BLaER1 treated with 17β-estradiol and CSF1 and Interleukin-3, amounts not matched to agents 10 nM and 100 nM (cell line): ENCODE measurements at regions not wholly inside any gene's neighbourhood (a gene's known extent, or its start where the extent isn't known, plus 50 kb on each side); places are given as distances from the start of the nearest gene placed in this dataset.
"Not testable (repeated sequence)": the region's sequence is repeated elsewhere in the genome, so short reads cannot be mapped to it uniquely, and the experiment has no call there.

Experiments
- H3K27ac ChIP-seq, 11 experiments: shearing (Covaris generic); formaldehyde crosslinking; 2 replicates each; pipeline ENCODE4 v1.8.1; 2022
- H3K27me3 ChIP-seq, 11 experiments: shearing (Covaris generic); formaldehyde crosslinking; 2 replicates each; pipeline ENCODE4 v1.8.1; 2022
- H3K36me3 ChIP-seq, 11 experiments: shearing (Covaris generic); formaldehyde crosslinking; 2 replicates each; pipeline ENCODE4 v1.8.1; 2022
- H3K4me1 ChIP-seq, 10 experiments: shearing (Covaris generic); formaldehyde crosslinking; 2 replicates each; pipeline ENCODE4 v1.8.1; 2022
- H3K4me2 ChIP-seq, 11 experiments: shearing (Covaris generic); formaldehyde crosslinking; 2 replicates each; pipeline ENCODE4 v1.8.1; 2022
- H3K4me3 ChIP-seq, 10 experiments: shearing (Covaris generic); formaldehyde crosslinking; 2 replicates each; pipeline ENCODE4 v1.8.1; 2022
- H3K9ac ChIP-seq, 11 experiments: shearing (Covaris generic); formaldehyde crosslinking; 2 replicates each; pipeline ENCODE4 v1.8.1; 2022
- H3K9me3 ChIP-seq, 11 experiments: shearing (Covaris generic); formaldehyde crosslinking; replicated peaks in 1 of 11; 2 replicates each; pipeline ENCODE4 v1.8.1; 2022
- H4K20me1 ChIP-seq, 11 experiments: shearing (Covaris generic); formaldehyde crosslinking; 2 replicates each; pipeline ENCODE4 v1.8.1; 2022
- Cebpa-rat ChIP-seq, 11 experiments: shearing (Covaris generic); IDR thresholded peaks; 2 replicates each; pipeline ENCODE4 v1.8.1; 2022

DNA sequence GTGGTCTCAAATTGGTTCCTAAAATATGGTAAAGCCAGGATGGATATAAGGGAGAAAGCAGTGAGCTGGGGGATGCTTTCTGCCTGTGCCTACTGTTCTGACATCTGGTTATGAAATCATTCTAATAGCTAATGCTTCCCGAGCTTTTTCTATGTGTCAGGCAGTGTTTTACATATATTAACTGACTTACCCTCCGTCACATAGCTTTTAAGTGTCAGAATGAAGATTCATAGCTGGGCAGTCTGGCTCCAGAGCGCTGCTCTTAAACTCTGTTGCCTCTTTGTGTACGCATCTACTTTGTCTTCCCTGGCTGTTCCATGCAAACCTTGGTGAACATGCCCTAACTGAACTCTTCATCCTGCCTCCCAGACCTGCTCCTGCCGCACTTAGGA is 195.7 kb downstream of the LPIN1 start:
- H4K20me1 ChIP-seq, result no peaks in the 10 kb centered on the region
- no peak overlapping the region for H3K27ac ChIP-seq
- H3K4me1 ChIP-seq, result peaks cover 11 to 43% (median 18%) of the 10 kb centered on the region in 10 experiments; a peak in 19 of 20 replicates
- peaks cover 25 to 69% (median 50%) of the 10 kb centered on the region in 11 experiments for H3K9me3 ChIP-seq
- H3K4me2 ChIP-seq, result peak overlapping the region in 1 of 11 experiments; percentile 33; a peak in 2 of 22 replicates
- H3K36me3 ChIP-seq, result peaks cover 0 to 2% (median 0%) of the 10 kb centered on the region in 11 experiments; a peak in 2 of 22 replicates
- no peak overlapping the region for H3K9ac ChIP-seq
- no peaks in the 10 kb centered on the region for H3K27me3 ChIP-seq
- no peak overlapping the region for H3K4me3 ChIP-seq
- no peak for TF ChIP-seq Cebpa-rat (IDR thresholded peaks at IDR 0.05)

DNA sequence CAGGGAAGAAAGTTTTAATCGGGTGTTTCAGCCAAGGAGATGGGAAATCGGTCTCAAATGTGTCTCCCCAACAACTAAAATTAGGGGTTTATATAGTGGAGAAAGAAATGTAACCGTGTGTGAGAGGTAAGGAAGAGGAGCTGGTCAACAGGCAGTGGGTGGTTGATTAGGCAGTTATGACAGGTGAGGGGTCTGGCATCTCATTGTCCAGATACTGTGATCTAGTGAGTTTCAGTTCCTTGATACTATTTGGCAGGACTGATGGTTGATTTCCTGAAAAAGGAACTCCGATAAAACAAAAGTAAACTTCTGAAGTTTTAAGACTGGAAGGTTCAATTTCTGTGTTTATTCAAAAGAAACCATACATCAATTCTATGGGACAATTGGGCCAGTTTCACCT is 197.9 kb downstream of the LPIN1 start:
- Histone ChIP-seq H3K36me3 (peaks cover 0 to 6% (median 0%) of the 10 kb centered on the region in 11 experiments; a peak in 4 of 22 replicates), H3K4me2 (peak overlapping the region in 7 of 11 experiments; percentile 5 to 86 (median 75); a peak in 10 of 22 replicates), H3K4me3 (no peak overlapping the region), H3K4me1 (peaks cover 17 to 64% (median 34%) of the 10 kb centered on the region in 10 experiments), H3K27me3 (no peaks in the 10 kb centered on the region), H3K9ac (no peak overlapping the region), H3K27ac (peak overlapping the region in 9 of 11 experiments; percentile 3 to 92 (median 71); a peak in 14 of 22 replicates), H4K20me1 (no peaks in the 10 kb centered on the region), H3K9me3 (peaks cover 35 to 73% (median 51%) of the 10 kb centered on the region in 11 experiments)
- no peak for TF ChIP-seq Cebpa-rat (IDR thresholded peaks at IDR 0.05)

DNA sequence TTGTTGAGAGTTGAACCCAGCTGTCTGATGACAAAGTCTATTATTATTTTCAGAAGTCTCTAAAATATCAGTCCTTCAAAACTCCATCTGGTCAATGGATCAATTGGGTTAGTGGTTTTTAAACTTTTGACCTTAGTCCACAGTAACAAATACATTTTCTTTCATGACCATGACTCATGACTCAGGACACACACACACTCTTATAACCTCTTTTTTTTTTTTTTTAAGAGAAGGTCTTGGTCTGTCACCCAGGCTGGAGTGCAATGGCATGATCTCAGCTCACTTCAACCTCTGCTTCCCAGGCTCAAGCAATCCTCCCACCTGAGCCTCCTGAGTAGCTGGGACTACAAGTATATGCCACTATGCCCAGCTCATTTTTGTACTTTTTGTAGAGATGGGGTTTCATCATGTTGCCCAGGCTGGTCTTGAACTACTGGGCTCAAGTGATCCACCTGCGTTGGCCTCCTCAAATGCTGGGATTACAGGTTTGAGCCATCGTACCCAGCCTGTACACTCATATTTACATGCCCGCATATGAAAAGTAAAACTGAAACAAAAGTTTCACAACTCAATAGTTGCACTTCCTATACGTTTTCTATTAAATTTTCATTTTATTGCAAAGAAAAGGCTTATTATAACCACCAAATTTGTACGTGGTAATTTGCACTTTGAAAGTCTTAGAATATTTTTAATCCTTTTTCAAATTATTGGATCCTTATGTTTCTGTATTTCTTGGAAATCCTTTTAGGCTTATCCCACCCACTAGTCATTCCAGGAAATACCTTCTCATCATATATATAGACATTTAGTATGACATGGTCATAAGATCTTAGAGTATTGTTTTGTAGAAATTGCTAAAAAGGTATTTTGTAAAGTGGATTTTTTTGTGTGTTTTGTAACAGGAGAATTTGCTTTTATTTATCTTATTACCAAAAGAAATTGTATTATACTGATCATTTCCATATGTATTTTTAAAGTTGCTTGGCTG is 199.0 kb downstream of the LPIN1 start:
- Histone ChIP-seq H3K9me3 (peaks cover 35 to 73% (median 51%) of the 10 kb centered on the region in 11 experiments), H3K27me3 (no peaks in the 10 kb centered on the region), H3K4me2 (peak overlapping the region; percentile 49 to 86 (median 74)), H3K36me3 (peaks cover 0 to 6% (median 0%) of the 10 kb centered on the region in 11 experiments; a peak in 4 of 22 replicates), H3K4me1 (peaks cover 28 to 76% (median 43%) of the 10 kb centered on the region in 10 experiments), H3K27ac (peak overlapping the region; percentile 17 to 92 (median 68); a peak in 19 of 22 replicates), H3K4me3 (peak overlapping the region in 2 of 10 experiments; percentile 13 to 35; a peak in 5 of 20 replicates), H4K20me1 (no peaks in the 10 kb centered on the region), H3K9ac (peak overlapping the region in 4 of 11 experiments; percentile 10 to 47 (median 34); a peak in 4 of 22 replicates)
- TF ChIP-seq Cebpa-rat (IDR thresholded peaks at IDR 0.05), result peak in 2 of 11 experiments; percentile 10 to 26; a peak in 2 of 22 replicates

DNA sequence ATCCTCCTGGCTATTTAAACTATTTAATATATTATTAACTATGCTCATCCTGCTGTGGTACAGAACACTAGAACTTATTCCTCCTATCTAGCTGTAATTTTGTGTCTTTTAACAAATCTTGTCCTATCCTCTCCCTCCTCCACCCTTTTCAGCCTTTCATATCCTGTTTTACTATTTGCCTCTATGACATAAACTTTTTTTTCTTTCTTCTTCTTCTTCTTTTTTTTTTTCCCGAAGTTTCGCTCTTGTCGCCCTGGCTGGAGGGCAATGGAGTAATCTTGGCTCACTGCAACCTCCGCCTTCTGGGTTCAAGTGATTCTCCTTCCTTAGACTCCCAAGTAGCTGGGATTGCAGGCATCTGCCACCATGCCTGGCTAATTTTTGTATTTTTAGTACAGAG is 201.5 kb downstream of the LPIN1 start:
- no peaks in the 10 kb centered on the region for H3K27me3 ChIP-seq
- no peak for TF ChIP-seq Cebpa-rat (IDR thresholded peaks at IDR 0.05)
- peaks cover 43 to 86% (median 61%) of the 10 kb centered on the region in 10 experiments for H3K4me1 ChIP-seq
- peak overlapping the region in 2 of 10 experiments; percentile 18 to 25; a peak in 3 of 20 replicates for H3K4me3 ChIP-seq
- peaks cover 29 to 56% (median 44%) of the 10 kb centered on the region in 11 experiments for H3K9me3 ChIP-seq
- H3K4me2 ChIP-seq, result peak overlapping the region in 10 of 11 experiments; percentile 2 to 51 (median 31); a peak in 10 of 22 replicates
- H3K27ac ChIP-seq, result peak overlapping the region in 9 of 11 experiments; percentile 84 to 94 (median 91); a peak in 18 of 22 replicates
- H4K20me1 ChIP-seq, result no peaks in the 10 kb centered on the region
- H3K36me3 ChIP-seq, result peaks cover 0 to 6% (median 0%) of the 10 kb centered on the region in 11 experiments; a peak in 3 of 22 replicates
- peak overlapping the region in 3 of 11 experiments; percentile 10 to 49 (median 23); a peak in 5 of 22 replicates for H3K9ac ChIP-seq

DNA sequence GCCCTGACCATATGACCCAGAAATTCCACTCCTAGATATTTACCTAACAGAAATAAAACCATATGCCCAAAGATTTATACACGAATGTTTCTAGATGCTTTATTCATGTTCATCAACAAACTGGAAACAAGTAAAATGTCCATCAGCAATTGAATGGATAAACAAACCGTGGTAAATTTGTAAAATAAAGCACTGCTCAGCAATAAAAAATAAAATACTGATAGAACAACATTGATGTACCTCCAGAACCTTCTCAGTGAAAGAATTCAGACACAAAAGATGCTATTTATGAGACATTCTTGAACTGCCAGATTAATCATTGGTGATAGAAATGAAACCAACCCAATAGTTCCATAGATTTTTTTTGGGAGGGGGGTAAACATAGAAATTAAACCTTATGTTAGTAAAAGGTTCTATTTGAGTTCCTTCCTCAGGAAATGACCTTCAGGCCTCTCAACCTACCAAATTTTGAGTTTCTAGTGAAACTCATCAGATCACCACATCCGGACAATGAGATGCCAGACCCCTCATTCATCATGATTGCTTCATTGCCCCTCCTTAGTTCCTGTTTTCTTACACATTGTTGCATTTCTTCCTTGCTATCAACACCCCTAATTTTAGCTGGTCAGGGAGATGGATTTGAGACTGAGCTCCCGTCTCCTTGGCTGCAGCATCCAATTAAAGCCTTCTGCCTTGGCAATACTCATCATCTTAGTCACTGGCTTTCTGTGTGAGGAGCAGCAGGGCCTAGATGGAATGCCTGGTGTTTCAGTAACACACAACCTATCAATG is 203.5 kb downstream of the LPIN1 start:
- Histone ChIP-seq H3K27ac (peak overlapping the region in 10 of 11 experiments; percentile 54 to 94 (median 91); a peak in 21 of 22 replicates), H4K20me1 (no peaks in the 10 kb centered on the region), H3K36me3 (peaks cover 0 to 15% (median 6%) of the 10 kb centered on the region in 11 experiments; a peak in 6 of 22 replicates), H3K4me2 (peak overlapping the region; percentile 44 to 78 (median 66)), H3K9me3 (peaks cover 39 to 56% (median 47%) of the 10 kb centered on the region in 11 experiments), H3K4me1 (peaks cover 35 to 85% (median 70%) of the 10 kb centered on the region in 10 experiments), H3K9ac (peak overlapping the region in 9 of 11 experiments; percentile 57 to 75 (median 65); a peak in 18 of 22 replicates), H3K4me3 (peak overlapping the region in 4 of 10 experiments; percentile 15 to 29 (median 20); a peak in 5 of 20 replicates), H3K27me3 (no peaks in the 10 kb centered on the region)
- TF ChIP-seq Cebpa-rat (IDR thresholded peaks at IDR 0.05), result peak; percentile 34 to 99 (median 97); a peak in 20 of 22 replicates

DNA sequence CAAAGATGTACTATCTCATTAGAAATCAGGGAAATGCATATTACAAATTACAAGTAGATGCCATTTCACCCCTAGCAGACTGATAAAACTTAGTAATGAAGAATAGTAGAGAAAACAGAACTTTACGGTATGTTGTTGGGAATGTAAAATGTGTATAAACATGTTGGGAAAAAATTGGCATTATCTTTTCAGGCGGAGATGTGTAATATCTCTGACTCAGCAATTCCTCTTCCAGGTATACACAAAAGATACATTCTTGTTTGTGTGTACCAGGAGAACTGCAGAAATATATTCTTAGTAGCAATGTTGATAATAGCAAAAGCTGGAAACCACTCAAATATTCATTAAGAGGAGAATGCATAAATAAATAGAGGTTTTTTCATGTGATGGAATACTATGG is 204.5 kb downstream of the LPIN1 start:
- no peak for TF ChIP-seq Cebpa-rat (IDR thresholded peaks at IDR 0.05)
- Histone ChIP-seq H3K27ac (peak overlapping the region in 9 of 11 experiments; percentile 84 to 94 (median 91); a peak in 18 of 22 replicates), H3K4me1 (peaks cover 35 to 85% (median 72%) of the 10 kb centered on the region in 10 experiments), H3K9ac (peak overlapping the region in 6 of 11 experiments; percentile 21 to 74 (median 58); a peak in 10 of 22 replicates), H3K27me3 (no peaks in the 10 kb centered on the region), H4K20me1 (no peaks in the 10 kb centered on the region), H3K9me3 (peaks cover 39 to 59% (median 48%) of the 10 kb centered on the region in 11 experiments), H3K36me3 (peaks cover 0 to 15% (median 6%) of the 10 kb centered on the region in 11 experiments; a peak in 6 of 22 replicates), H3K4me2 (peak overlapping the region in 10 of 11 experiments; percentile 10 to 78 (median 64); a peak in 17 of 22 replicates), H3K4me3 (no peak overlapping the region)

DNA sequence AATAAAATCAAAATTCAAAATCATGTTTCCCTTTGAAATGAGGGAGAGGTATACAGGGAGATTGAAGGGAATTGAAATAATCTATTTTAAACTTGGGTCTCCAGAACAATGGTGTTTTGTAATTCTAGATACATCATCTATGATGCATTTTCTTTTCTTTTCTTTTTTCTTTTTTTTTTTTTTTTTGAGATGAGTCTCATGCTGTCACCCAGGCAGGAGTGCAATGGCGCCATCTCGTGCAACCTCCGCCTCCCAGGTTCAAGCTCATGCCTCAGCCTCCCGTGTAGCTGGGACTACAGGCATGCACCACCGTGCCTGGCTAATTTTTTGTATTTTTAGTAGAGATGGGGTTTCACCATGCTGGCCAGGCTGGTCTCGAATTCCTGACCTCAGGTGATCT is 205.1 kb downstream of the LPIN1 start:
- H3K4me1 ChIP-seq, result peaks cover 38 to 86% (median 76%) of the 10 kb centered on the region in 10 experiments
- not testable (repeated sequence) for H3K4me3 ChIP-seq, H3K27me3 ChIP-seq, H4K20me1 ChIP-seq
- H3K9me3 ChIP-seq, result peaks cover 41 to 57% (median 50%) of the 10 kb centered on the region in 11 experiments
- 0 out of 22 replicates have a peak overlapping the region, but pooled peaks of 2 of the 11 experiments have one; percentile 5 to 50 for H3K9ac ChIP-seq
- peak overlapping the region in 9 of 11 experiments; percentile 50 to 78 (median 64); a peak in 16 of 22 replicates for H3K4me2 ChIP-seq
- peaks cover 0 to 15% (median 6%) of the 10 kb centered on the region in 11 experiments; a peak in 6 of 22 replicates for H3K36me3 ChIP-seq
- H3K27ac ChIP-seq, result peak overlapping the region in 9 of 11 experiments; percentile 84 to 94 (median 91); a peak in 18 of 22 replicates
